ENCODE measurements at regions not wholly inside any gene's neighbourhood (a gene's known extent, or its start where the extent isn't known, plus 50 kb on each side); places are given as distances from the start of the nearest gene placed in this dataset.

DNA sequence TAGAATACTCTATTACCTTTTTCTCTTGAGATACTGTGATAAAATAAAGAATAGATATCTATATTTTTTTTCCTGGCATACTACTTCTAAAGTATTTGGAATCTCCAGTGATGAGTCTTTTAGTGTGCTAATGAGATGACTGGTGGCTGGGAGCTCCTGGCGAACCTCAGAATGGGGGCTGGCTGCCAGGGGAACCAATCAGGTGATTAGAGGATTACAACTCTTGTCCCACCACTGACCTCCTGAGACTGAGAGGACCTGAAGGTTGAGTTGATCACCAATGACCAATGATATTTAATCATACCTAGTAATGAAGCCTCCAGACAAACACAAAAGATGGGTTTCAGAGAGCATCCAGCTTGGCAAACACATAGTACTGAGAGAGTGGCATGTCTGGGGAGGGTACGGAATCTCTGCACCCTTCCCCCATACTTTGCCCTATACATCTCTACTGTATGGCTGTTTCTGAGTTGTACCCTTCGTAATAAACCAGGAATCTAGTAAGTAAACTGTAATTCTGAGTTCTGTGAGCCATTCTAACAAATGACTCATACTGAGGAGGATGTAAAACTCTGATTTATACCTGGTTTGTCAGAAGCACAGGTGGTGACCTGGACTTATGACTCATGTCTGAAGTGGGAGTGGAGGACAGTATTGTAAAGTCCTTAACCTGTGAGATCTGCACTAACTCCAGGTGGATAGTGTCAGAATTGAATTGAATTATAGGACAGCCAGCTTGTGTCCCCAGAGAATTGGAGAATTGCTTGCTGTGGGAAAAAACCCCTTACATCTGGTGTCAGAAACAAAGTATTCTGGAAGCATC, 325.3 kb upstream of the LRRC4C start:
- DNase-seq = no peak
- Histone ChIP-seq H3K9me3 (ENCODE audit: control insufficient read depth in 1 of 2, low read length in 2 of 2) (no peaks in the 10 kb centered on the region), H3K27me3 (ENCODE audit: insufficient read depth, low read length) (no peaks in the 10 kb centered on the region), H3K4me3 (ENCODE audit: low read length in 2 of 2) (no peak overlapping the region), H3K4me1 (ENCODE audit: insufficient read depth, low read length) (no peaks in the 10 kb centered on the region), H3K27ac (ENCODE audit: low read depth, low read length) (no peak overlapping the region), H3K36me3 (ENCODE audit: insufficient read depth, low read length) (no peaks in the 10 kb centered on the region)
- CTCF ChIA-PET (ENCODE audit: partially characterized antibody) = no interaction called here
- no peak overlapping the region for H3K27ac Mint-ChIP-seq
- H3K36me3 Mint-ChIP-seq = peaks cover 0 to 4% of the 10 kb centered on the region in 2 donors
- intact Hi-C loops (cut with micrococcal nuclease) = no loop called here
- H3K27me3 Mint-ChIP-seq = no peaks in the 10 kb centered on the region
- no peaks in the 10 kb centered on the region for H3K4me1 Mint-ChIP-seq
- no peak overlapping the region for H3K4me3 Mint-ChIP-seq
- H3K9me3 Mint-ChIP-seq = peaks cover 0 to 40% (median 16%) of the 10 kb centered on the region in 8 donors
- POLR2A ChIA-PET (ENCODE audit: partially characterized antibody) = no interaction called here

DNA sequence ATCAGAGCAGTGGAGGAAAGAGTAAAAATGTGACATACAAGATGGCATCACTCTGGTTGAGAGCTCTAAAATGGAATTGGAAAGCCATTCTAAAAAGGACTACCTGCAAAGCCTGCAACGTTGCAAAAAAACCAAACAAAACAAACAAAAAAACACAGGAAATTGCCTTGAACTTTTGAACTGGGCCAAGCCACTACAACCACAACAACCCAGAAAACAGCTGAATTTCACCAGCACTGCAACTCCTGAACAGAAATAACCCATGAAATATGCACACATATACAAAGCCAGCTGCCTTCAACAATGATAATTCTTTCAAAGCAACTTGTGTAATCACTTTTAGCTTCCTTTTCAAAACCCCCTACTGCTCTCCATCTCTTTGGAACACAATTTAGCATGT, 326.6 kb upstream of the LRRC4C start:
- H3K9me3 ChIP-seq (ENCODE audit: control insufficient read depth in 1 of 2, low read length in 2 of 2) = no peaks in the 10 kb centered on the region
- CTCF ChIA-PET (ENCODE audit: partially characterized antibody) = no interaction called here
- DNase-seq = no peak
- no peak overlapping the region for H3K4me3 Mint-ChIP-seq
- peaks cover 0 to 4% of the 10 kb centered on the region in 2 donors for H3K36me3 Mint-ChIP-seq
- no peaks in the 10 kb centered on the region for H3K27me3 ChIP-seq (ENCODE audit: insufficient read depth, low read length)
- intact Hi-C loops (cut with micrococcal nuclease) = no loop called here
- no peaks in the 10 kb centered on the region for H3K36me3 ChIP-seq (ENCODE audit: insufficient read depth, low read length)
- H3K27me3 Mint-ChIP-seq = no peaks in the 10 kb centered on the region
- H3K4me3 ChIP-seq (ENCODE audit: low read length in 2 of 2) = no peak overlapping the region
- H3K27ac ChIP-seq (ENCODE audit: low read depth, low read length) = no peak overlapping the region
- POLR2A ChIA-PET (ENCODE audit: partially characterized antibody) = no interaction called here
- no peaks in the 10 kb centered on the region for H3K4me1 ChIP-seq (ENCODE audit: insufficient read depth, low read length)
- H3K4me1 Mint-ChIP-seq = no peaks in the 10 kb centered on the region
- peaks cover 0 to 40% (median 17%) of the 10 kb centered on the region in 8 donors for H3K9me3 Mint-ChIP-seq
- H3K27ac Mint-ChIP-seq = no peak overlapping the region

DNA sequence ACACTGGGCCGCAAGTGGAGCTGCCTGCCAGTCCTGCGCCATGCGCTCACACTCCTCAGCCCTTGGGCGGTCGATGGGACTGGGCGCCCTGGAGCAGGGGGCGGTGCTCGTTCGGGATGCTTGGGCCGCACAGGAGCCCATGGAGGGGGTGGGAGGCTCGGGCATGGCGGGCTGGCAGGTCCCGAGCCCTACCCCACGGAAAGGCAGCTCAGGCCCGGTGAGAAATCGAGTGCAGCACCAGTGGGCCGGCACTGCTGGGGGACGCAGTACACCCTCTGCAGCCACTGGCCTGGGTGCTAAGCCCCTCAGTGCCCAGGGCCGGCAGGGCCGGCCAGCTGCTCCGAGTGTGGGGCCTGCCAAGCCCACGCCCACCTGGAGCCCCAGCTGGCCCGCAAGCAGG, 328.7 kb upstream of the LRRC4C start:
- peaks cover 0 to 4% of the 10 kb centered on the region in 2 donors for H3K36me3 Mint-ChIP-seq
- no peak for DNase-seq
- no peak overlapping the region for H3K27ac Mint-ChIP-seq
- H3K9me3 Mint-ChIP-seq = peaks cover 0 to 41% (median 14%) of the 10 kb centered on the region in 8 donors
- Histone ChIP-seq H3K36me3 (ENCODE audit: insufficient read depth, low read length) (no peaks in the 10 kb centered on the region), H3K27me3 (ENCODE audit: insufficient read depth, low read length) (no peaks in the 10 kb centered on the region), H3K9me3 (ENCODE audit: control insufficient read depth in 1 of 2, low read length in 2 of 2) (no peaks in the 10 kb centered on the region), H3K4me3 (ENCODE audit: low read length in 2 of 2) (no peak overlapping the region), H3K4me1 (ENCODE audit: insufficient read depth, low read length) (no peaks in the 10 kb centered on the region), H3K27ac (ENCODE audit: low read depth, low read length) (no peak overlapping the region)
- ChIA-PET POLR2A (ENCODE audit: partially characterized antibody) (no interaction called here), CTCF (ENCODE audit: partially characterized antibody) (no interaction called here)
- intact Hi-C loops (cut with micrococcal nuclease) = no loop called here
- H3K4me3 Mint-ChIP-seq = no peak overlapping the region
- H3K4me1 Mint-ChIP-seq = no peaks in the 10 kb centered on the region
- H3K27me3 Mint-ChIP-seq = no peaks in the 10 kb centered on the region

DNA sequence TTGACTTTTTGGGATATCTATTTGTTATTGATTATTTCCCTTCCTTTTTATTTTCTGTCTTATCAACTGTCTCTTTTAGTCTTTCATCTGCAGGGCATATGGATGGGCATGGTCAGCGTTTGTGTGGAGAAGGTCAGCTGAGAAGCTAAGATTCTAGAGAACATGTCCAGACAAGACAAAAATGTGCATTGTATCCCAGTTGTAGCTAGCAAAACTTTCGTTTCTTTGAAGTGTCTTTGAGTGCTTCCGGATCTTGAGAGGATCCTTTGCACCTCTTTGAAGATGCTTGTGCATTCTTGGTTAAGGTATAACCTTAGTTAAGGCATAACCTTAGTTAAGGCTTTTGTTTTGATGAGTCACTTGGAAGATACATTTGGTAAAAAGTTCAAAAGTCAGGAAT, 329.9 kb upstream of the LRRC4C start:
- Histone ChIP-seq H3K9me3 (ENCODE audit: control insufficient read depth in 1 of 2, low read length in 2 of 2) (no peaks in the 10 kb centered on the region), H3K27me3 (ENCODE audit: insufficient read depth, low read length) (no peaks in the 10 kb centered on the region), H3K27ac (ENCODE audit: low read depth, low read length) (no peak overlapping the region), H3K4me3 (ENCODE audit: low read length in 2 of 2) (no peak overlapping the region), H3K4me1 (ENCODE audit: insufficient read depth, low read length) (no peaks in the 10 kb centered on the region), H3K36me3 (ENCODE audit: insufficient read depth, low read length) (no peaks in the 10 kb centered on the region)
- H3K27me3 Mint-ChIP-seq = no peaks in the 10 kb centered on the region
- intact Hi-C loops (cut with micrococcal nuclease) = no loop called here
- no peak overlapping the region for H3K27ac Mint-ChIP-seq
- ChIA-PET POLR2A (ENCODE audit: partially characterized antibody) (no interaction called here), CTCF (ENCODE audit: partially characterized antibody) (no interaction called here)
- H3K36me3 Mint-ChIP-seq = peaks cover 0 to 4% of the 10 kb centered on the region in 2 donors
- DNase-seq = no peak
- peaks cover 0 to 36% (median 12%) of the 10 kb centered on the region in 8 donors for H3K9me3 Mint-ChIP-seq
- no peaks in the 10 kb centered on the region for H3K4me1 Mint-ChIP-seq
- H3K4me3 Mint-ChIP-seq = no peak overlapping the region

DNA sequence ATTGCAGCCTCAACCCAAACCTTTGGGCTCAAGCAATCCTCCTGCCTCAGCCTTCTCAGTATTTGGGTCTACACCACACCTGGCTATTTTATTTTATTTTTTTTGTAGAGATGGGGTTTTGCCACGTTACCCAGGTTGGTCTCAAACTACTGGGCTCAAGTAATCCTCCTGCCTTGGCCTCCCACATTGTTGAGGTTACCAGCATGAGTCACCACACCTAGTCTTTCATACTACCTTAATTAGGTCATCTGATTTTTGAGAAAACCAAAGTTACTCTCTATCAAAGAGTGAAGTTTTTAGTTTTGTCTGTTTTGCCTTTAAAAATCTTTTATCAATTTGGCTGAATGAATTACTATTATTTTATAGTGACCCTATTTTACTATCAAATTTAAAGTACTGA, 335.6 kb upstream of the LRRC4C start:
- intact Hi-C loops (cut with micrococcal nuclease) = no loop called here
- no peak overlapping the region for H3K4me3 ChIP-seq (ENCODE audit: low read length in 2 of 2)
- no peaks in the 10 kb centered on the region for H3K4me1 Mint-ChIP-seq
- H3K9me3 Mint-ChIP-seq = peaks cover 0 to 29% (median 4%) of the 10 kb centered on the region in 8 donors
- no peaks in the 10 kb centered on the region for H3K4me1 ChIP-seq (ENCODE audit: insufficient read depth, low read length)
- no peaks in the 10 kb centered on the region for H3K9me3 ChIP-seq (ENCODE audit: control insufficient read depth in 1 of 2, low read length in 2 of 2)
- no peak for DNase-seq
- H3K27me3 ChIP-seq (ENCODE audit: insufficient read depth, low read length) = no peaks in the 10 kb centered on the region
- H3K36me3 ChIP-seq (ENCODE audit: insufficient read depth, low read length) = no peaks in the 10 kb centered on the region
- H3K36me3 Mint-ChIP-seq = no peaks in the 10 kb centered on the region
- ChIA-PET CTCF (ENCODE audit: partially characterized antibody) (no interaction called here), POLR2A (ENCODE audit: partially characterized antibody) (no interaction called here)
- H3K27ac Mint-ChIP-seq = no peak overlapping the region
- H3K27ac ChIP-seq (ENCODE audit: low read depth, low read length) = no peak overlapping the region
- H3K27me3 Mint-ChIP-seq = no peaks in the 10 kb centered on the region
- H3K4me3 Mint-ChIP-seq = no peak overlapping the region

DNA sequence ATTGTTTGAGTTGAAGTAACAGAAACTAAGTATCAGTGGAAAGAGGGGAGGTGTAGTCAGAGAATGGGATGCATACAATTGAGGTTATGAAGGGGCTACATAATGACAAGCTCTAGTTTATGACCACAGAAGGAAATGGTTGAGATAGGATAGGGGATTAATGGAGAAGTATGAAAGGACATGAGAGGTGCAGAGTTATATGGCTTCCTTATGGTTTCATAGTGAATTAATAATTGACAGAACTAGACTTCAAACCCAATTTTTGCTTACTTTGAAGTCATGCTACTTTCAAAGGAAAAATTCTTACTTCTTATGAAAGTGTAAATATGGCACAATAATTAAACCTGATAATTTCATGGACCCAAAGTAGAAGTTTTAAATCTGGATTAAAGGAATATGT, 340.3 kb upstream of the LRRC4C start:
- Mint-ChIP-seq H3K4me1 (no peaks in the 10 kb centered on the region), H3K27me3 (no peaks in the 10 kb centered on the region), H3K36me3 (no peaks in the 10 kb centered on the region), H3K9me3 (peaks cover 6 to 38% (median 12%) of the 10 kb centered on the region in 8 donors), H3K27ac (no peak overlapping the region), H3K4me3 (no peak overlapping the region)
- intact Hi-C loops (cut with micrococcal nuclease) = no loop called here
- Histone ChIP-seq H3K9me3 (ENCODE audit: control insufficient read depth in 1 of 2, low read length in 2 of 2) (no peaks in the 10 kb centered on the region), H3K36me3 (ENCODE audit: insufficient read depth, low read length) (no peaks in the 10 kb centered on the region), H3K4me3 (ENCODE audit: low read length in 2 of 2) (no peak overlapping the region), H3K27ac (ENCODE audit: low read depth, low read length) (no peak overlapping the region), H3K4me1 (ENCODE audit: insufficient read depth, low read length) (no peaks in the 10 kb centered on the region), H3K27me3 (ENCODE audit: insufficient read depth, low read length) (no peaks in the 10 kb centered on the region)
- ChIA-PET POLR2A (ENCODE audit: partially characterized antibody) (no interaction called here), CTCF (ENCODE audit: partially characterized antibody) (no interaction called here)
- no peak for DNase-seq

DNA sequence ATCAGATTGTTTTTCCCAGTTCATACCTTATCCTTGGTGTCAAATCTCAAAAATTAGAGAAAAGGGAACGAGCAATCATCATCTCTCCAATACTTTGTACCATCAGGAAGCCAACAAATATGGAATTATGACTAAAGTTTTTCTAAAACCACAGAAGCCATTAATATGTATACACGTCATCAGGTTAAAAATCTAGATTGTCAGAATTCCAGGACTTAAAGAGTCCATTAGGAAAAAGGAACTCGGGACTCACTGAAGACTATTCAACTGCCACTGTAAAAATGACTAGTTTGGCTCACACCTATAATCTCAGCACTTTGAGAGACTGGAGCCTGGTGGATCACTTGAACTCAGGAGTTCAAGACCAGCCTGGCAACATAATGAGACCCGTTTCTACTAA, 344.4 kb upstream of the LRRC4C start:
- no peak for DNase-seq
- Histone ChIP-seq H3K36me3 (ENCODE audit: insufficient read depth, low read length) (no peaks in the 10 kb centered on the region), H3K27ac (ENCODE audit: low read depth, low read length) (no peak overlapping the region), H3K4me1 (ENCODE audit: insufficient read depth, low read length) (no peaks in the 10 kb centered on the region), H3K9me3 (ENCODE audit: control insufficient read depth in 1 of 2, low read length in 2 of 2) (no peaks in the 10 kb centered on the region), H3K4me3 (ENCODE audit: low read length in 2 of 2) (no peak overlapping the region), H3K27me3 (ENCODE audit: insufficient read depth, low read length) (no peaks in the 10 kb centered on the region)
- Mint-ChIP-seq H3K4me3 (no peak overlapping the region), H3K9me3 (peaks cover 5 to 33% (median 11%) of the 10 kb centered on the region in 8 donors), H3K27me3 (no peaks in the 10 kb centered on the region), H3K27ac (no peak overlapping the region), H3K4me1 (no peaks in the 10 kb centered on the region), H3K36me3 (no peaks in the 10 kb centered on the region)
- ChIA-PET CTCF (ENCODE audit: partially characterized antibody) (no interaction called here), POLR2A (ENCODE audit: partially characterized antibody) (no interaction called here)
- intact Hi-C loops (cut with micrococcal nuclease) = no loop called here
